NCI-H1092 (cell line): ENCODE measurements at regions not wholly inside any gene's neighbourhood (a gene's known extent, or its start where the extent isn't known, plus 50 kb on each side); places are given as distances from the start of the nearest gene placed in this dataset.

Experiments used
- DNase-seq: peaks from one replicate; lab custom pipeline; 2025; lab: John Stamatoyannopoulos, UW

GRCh38 chr2:15765686-15766302 lies 174.1 kb downstream of the DDX1 start:
- DNase-seq, result no peak

GRCh38 chr2:15766303-15766861 lies 174.0 kb upstream of the MYCN start:
- no peak for DNase-seq

GRCh38 chr2:15766911-15767597 lies 173.3 kb upstream of the MYCN start:
- DNase-seq, result no peak

GRCh38 chr2:15767679-15768078 lies 172.7 kb upstream of the MYCN start:
- DNase-seq, result no peak

- no peak for DNase-seq
These were observed 172.2 kb upstream of the MYCN start for GRCh38 chr2:15768142-15768541.

- DNase-seq, result no peak
These were observed 171.7 kb upstream of the MYCN start for GRCh38 chr2:15768615-15769014.

GRCh38 chr2:15769235-15769634 lies 171.1 kb upstream of the MYCN start:
- DNase-seq, result no peak

- no peak for DNase-seq
These were observed 170.4 kb upstream of the MYCN start for GRCh38 chr2:15769676-15770547.

GRCh38 chr2:15770606-15771005 lies 169.7 kb upstream of the MYCN start:
- DNase-seq, result no peak

GRCh38 chr2:15771124-15771523 lies 169.2 kb upstream of the MYCN start:
- no peak for DNase-seq

GRCh38 chr2:15772086-15772595 lies 168.2 kb upstream of the MYCN start:
- no peak for DNase-seq

- no peak for DNase-seq
These were observed 167.7 kb upstream of the MYCN start for GRCh38 chr2:15772681-15773080.

GRCh38 chr2:15773204-15773603 lies 167.1 kb upstream of the MYCN start:
- no peak for DNase-seq

- DNase-seq, result no peak
These were observed 166.5 kb upstream of the MYCN start for GRCh38 chr2:15773846-15774245.

- no peak for DNase-seq
These were observed 164.4 kb upstream of the MYCN start for GRCh38 chr2:15775753-15776628.

GRCh38 chr2:15776629-15776919 lies 163.8 kb upstream of the MYCN start:
- no peak for DNase-seq

- no peak for DNase-seq
These were observed 163.2 kb upstream of the MYCN start for GRCh38 chr2:15776992-15777702.

GRCh38 chr2:15777795-15778371 lies 162.5 kb upstream of the MYCN start:
- no peak for DNase-seq

GRCh38 chr2:15778529-15779219 lies 161.7 kb upstream of the MYCN start:
- no peak for DNase-seq
